Mononuclear cell (primary cell): ENCODE measurements at regions not wholly inside any gene's neighbourhood (a gene's known extent, or its start where the extent isn't known, plus 50 kb on each side); places are given as distances from the start of the nearest gene placed in this dataset.
"Not testable (repeated sequence)": the region's sequence is repeated elsewhere in the genome, so short reads cannot be mapped to it uniquely, and the experiment has no call there.

ENCODE experiments used
- H3K27me3 ChIP-seq: 2 replicates; pipeline ENCODE4 v1.6.0; 2011; ENCODE audit warnings: low read length, control low read depth; ENCODE audit not compliant: insufficient read depth
- H3K4me1 ChIP-seq: 2 replicates; pipeline ENCODE4 v1.5.1; 2011; ENCODE audit warnings: mild to moderate bottlenecking, low read length, control low read depth; ENCODE audit not compliant: insufficient read depth
- H3K4me3 ChIP-seq: 2 replicates; pipeline ENCODE4 v1.5.1; 2011; ENCODE audit warnings: mild to moderate bottlenecking, low read length, moderate library complexity
- H3K9me3 ChIP-seq: 2 replicates; pipeline ENCODE4 v1.5.1; 2011; ENCODE audit warnings: low read depth, mild to moderate bottlenecking, control low read depth, low read length

- peaks cover 8% of the 10 kb centered on the region for H3K27me3 ChIP-seq
- H3K9me3 ChIP-seq = no peaks in the 10 kb centered on the region
- no peak overlapping the region for H3K4me3 ChIP-seq
- H3K4me1 ChIP-seq = peaks cover 12% of the 10 kb centered on the region
These were observed 131.7 kb upstream of the ERRFI1 start for GRCh38 chr1:8157765-8158164.

- Histone ChIP-seq H3K4me3 (no peak overlapping the region), H3K4me1 (peaks cover 22% of the 10 kb centered on the region), H3K9me3 (no peaks in the 10 kb centered on the region), H3K27me3 (peaks cover 8% of the 10 kb centered on the region)
These were observed 129.5 kb upstream of the ERRFI1 start for GRCh38 chr1:8155528-8156186.

GRCh38 chr1:8154621-8155052, 128.5 kb upstream of the ERRFI1 start:
- Histone ChIP-seq H3K4me1 (peaks cover 22% of the 10 kb centered on the region), H3K4me3 (no peak overlapping the region), H3K27me3 (peaks cover 8% of the 10 kb centered on the region), H3K9me3 (no peaks in the 10 kb centered on the region)

- Histone ChIP-seq H3K4me1 (peaks cover 22% of the 10 kb centered on the region), H3K4me3 (no peak overlapping the region), H3K27me3 (peaks cover 8% of the 10 kb centered on the region), H3K9me3 (no peaks in the 10 kb centered on the region)
These were observed 127.9 kb upstream of the ERRFI1 start for GRCh38 chr1:8153961-8154360.

- H3K4me1 ChIP-seq = peaks cover 22% of the 10 kb centered on the region
- no peaks in the 10 kb centered on the region for H3K9me3 ChIP-seq
- H3K27me3 ChIP-seq = peaks cover 8% of the 10 kb centered on the region
- no peak overlapping the region for H3K4me3 ChIP-seq
These were observed 126.9 kb upstream of the ERRFI1 start for GRCh38 chr1:8152731-8153702.

GRCh38 chr1:8151647-8152046, 125.5 kb upstream of the ERRFI1 start:
- Histone ChIP-seq H3K9me3 (no peaks in the 10 kb centered on the region), H3K4me3 (no peak overlapping the region), H3K27me3 (peaks cover 8% of the 10 kb centered on the region), H3K4me1 (peaks cover 22% of the 10 kb centered on the region)

GRCh38 chr1:8149756-8150155, 123.6 kb upstream of the ERRFI1 start:
- H3K9me3 ChIP-seq, H3K4me3 ChIP-seq, H3K27me3 ChIP-seq: not testable (repeated sequence)
- H3K4me1 ChIP-seq = peaks cover 22% of the 10 kb centered on the region

GRCh38 chr1:8147956-8148355, 121.8 kb upstream of the ERRFI1 start:
- H3K4me1 ChIP-seq = peaks cover 12% of the 10 kb centered on the region
- no peak overlapping the region for H3K4me3 ChIP-seq
- H3K9me3 ChIP-seq = no peaks in the 10 kb centered on the region
- no peaks in the 10 kb centered on the region for H3K27me3 ChIP-seq

GRCh38 chr1:8146257-8146855, 120.2 kb upstream of the ERRFI1 start:
- Histone ChIP-seq H3K27me3 (no peaks in the 10 kb centered on the region), H3K4me3 (no peak overlapping the region), H3K4me1 (no peaks in the 10 kb centered on the region), H3K9me3 (no peaks in the 10 kb centered on the region)

- Histone ChIP-seq H3K27me3 (no peaks in the 10 kb centered on the region), H3K4me1 (no peaks in the 10 kb centered on the region), H3K4me3 (no peak overlapping the region), H3K9me3 (no peaks in the 10 kb centered on the region)
These were observed 119.6 kb upstream of the ERRFI1 start for GRCh38 chr1:8145545-8146202.

GRCh38 chr1:8144323-8144722, 118.2 kb upstream of the ERRFI1 start:
- Histone ChIP-seq H3K4me1 (no peaks in the 10 kb centered on the region), H3K4me3 (no peak overlapping the region), H3K27me3 (no peaks in the 10 kb centered on the region), H3K9me3 (no peaks in the 10 kb centered on the region)

- Histone ChIP-seq H3K9me3 (no peaks in the 10 kb centered on the region), H3K4me3 (no peak overlapping the region), H3K4me1 (no peaks in the 10 kb centered on the region), H3K27me3 (no peaks in the 10 kb centered on the region)
These were observed 117.0 kb upstream of the ERRFI1 start for GRCh38 chr1:8142955-8143629.

- H3K27me3 ChIP-seq = peaks cover 4% of the 10 kb centered on the region
- no peaks in the 10 kb centered on the region for H3K4me1 ChIP-seq
- no peak overlapping the region for H3K4me3 ChIP-seq
- H3K9me3 ChIP-seq = no peaks in the 10 kb centered on the region
These were observed 113.8 kb upstream of the ERRFI1 start for GRCh38 chr1:8139941-8140340.

GRCh38 chr1:8139383-8139782, 113.3 kb upstream of the ERRFI1 start:
- no peaks in the 10 kb centered on the region for H3K4me1 ChIP-seq
- H3K27me3 ChIP-seq = peaks cover 9% of the 10 kb centered on the region
- H3K9me3 ChIP-seq = no peaks in the 10 kb centered on the region
- no peak overlapping the region for H3K4me3 ChIP-seq
